HepG2 (cell line): ENCODE measurements at regions not wholly inside any gene's neighbourhood (a gene's known extent, or its start where the extent isn't known, plus 50 kb on each side); places are given as distances from the start of the nearest gene placed in this dataset.

Experiments
- ARHGAP35 ChIP-seq: sonication (generic); formaldehyde crosslinking; IDR thresholded peaks from 2 replicates; pipeline ENCODE4 v1.9.0; 2022; ENCODE audit warnings: mild to moderate bottlenecking, inconsistent platforms, moderate library complexity, missing genetic modification reagents, borderline replicate concordance
- GABPA ChIP-seq, 2 experiments: IDR thresholded peaks; 2 replicates each; pipeline ENCODE4 v1.6.1; 2011 to 2016; ENCODE audit warnings: low read depth in 2 of 2, low read length in 1 of 2, missing biosample characterization in 1 of 2, missing genetic modification characterization in 1 of 2
- HDAC2 ChIP-seq: sonication (generic); formaldehyde crosslinking; IDR thresholded peaks from 2 replicates; pipeline ENCODE4 v1.4.0; 2020; ENCODE audit warnings: missing genetic modification reagents
- KLF15 ChIP-seq: sonication (generic); formaldehyde crosslinking; IDR thresholded peaks from 2 replicates; pipeline ENCODE4 v1.8.1; 2023; ENCODE audit warnings: borderline replicate concordance, mild to moderate bottlenecking, inconsistent platforms, missing genetic modification reagents, mixed read lengths
- POLR2AphosphoS5 ChIP-seq: IDR thresholded peaks from 2 replicates; pipeline ENCODE4 v1.6.1; 2012; ENCODE audit warnings: low read depth, low read length
- YY1 ChIP-seq: IDR thresholded peaks from 2 replicates; pipeline ENCODE4 v1.6.1; 2011; ENCODE audit warnings: low read length, low read depth, moderate library complexity, mild to moderate bottlenecking; ENCODE audit not compliant: insufficient read depth, insufficient replicate concordance
- ZZZ3 ChIP-seq: sonication (generic); formaldehyde crosslinking; IDR thresholded peaks from 2 replicates; pipeline ENCODE4 v1.4.0; 2020; ENCODE audit warnings: missing genetic modification reagents, mild to moderate bottlenecking, borderline replicate concordance
- TF ChIP-seq, protein P1 (sequence below): sonication (generic); formaldehyde crosslinking; IDR thresholded peaks from 2 replicates; pipeline ENCODE4 v1.5.0; 2020; ENCODE audit warnings: mild to moderate bottlenecking, missing genetic modification reagents, moderate library complexity

DNA sequence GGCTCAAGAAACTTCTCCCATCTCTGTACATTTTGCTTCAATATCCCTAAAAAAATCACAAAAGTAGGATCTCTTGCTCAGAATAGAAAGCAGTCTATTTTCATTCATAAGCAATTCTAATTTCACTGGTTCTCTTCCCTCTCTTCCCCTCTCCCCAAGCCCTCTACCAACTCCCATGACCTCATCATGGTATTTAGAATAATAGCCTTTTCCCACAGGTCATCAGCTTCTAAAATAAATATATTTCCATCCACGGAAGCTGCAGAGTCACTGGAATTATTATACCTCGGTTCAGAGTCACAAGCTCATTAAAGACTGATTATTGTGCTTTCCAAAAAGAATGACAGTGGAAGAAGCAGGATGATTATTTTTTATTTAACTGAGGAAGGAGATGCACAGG is 84.2 kb upstream of the ADRA1B start:
- TF ChIP-seq, protein P1, sequence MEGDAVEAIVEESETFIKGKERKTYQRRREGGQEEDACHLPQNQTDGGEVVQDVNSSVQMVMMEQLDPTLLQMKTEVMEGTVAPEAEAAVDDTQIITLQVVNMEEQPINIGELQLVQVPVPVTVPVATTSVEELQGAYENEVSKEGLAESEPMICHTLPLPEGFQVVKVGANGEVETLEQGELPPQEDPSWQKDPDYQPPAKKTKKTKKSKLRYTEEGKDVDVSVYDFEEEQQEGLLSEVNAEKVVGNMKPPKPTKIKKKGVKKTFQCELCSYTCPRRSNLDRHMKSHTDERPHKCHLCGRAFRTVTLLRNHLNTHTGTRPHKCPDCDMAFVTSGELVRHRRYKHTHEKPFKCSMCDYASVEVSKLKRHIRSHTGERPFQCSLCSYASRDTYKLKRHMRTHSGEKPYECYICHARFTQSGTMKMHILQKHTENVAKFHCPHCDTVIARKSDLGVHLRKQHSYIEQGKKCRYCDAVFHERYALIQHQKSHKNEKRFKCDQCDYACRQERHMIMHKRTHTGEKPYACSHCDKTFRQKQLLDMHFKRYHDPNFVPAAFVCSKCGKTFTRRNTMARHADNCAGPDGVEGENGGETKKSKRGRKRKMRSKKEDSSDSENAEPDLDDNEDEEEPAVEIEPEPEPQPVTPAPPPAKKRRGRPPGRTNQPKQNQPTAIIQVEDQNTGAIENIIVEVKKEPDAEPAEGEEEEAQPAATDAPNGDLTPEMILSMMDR (CRISPR knock-in tag) = no peak
- TF ChIP-seq ARHGAP35 (CRISPR knock-in tag) = no peak
- TF ChIP-seq HDAC2 (CRISPR knock-in tag) = no peak
- no peak for TF ChIP-seq POLR2AphosphoS5
- TF ChIP-seq YY1 = no peak
- no peak for TF ChIP-seq ZZZ3 (CRISPR knock-in tag)
- no peak for TF ChIP-seq KLF15 (CRISPR knock-in tag)
- no peak for TF ChIP-seq GABPA (IDR thresholded peaks at IDR 0.05; ENCODE audit: low read depth, low read length)
- TF ChIP-seq GABPA (CRISPR knock-in tag; IDR thresholded peaks at IDR 0.05; ENCODE audit: low read depth) = no peak
